ENCODE measurements at regions not wholly inside any gene's neighbourhood (a gene's known extent, or its start where the extent isn't known, plus 50 kb on each side); places are given as distances from the start of the nearest gene placed in this dataset.

- DNase-seq (ENCODE audit: low read depth, low spot score): no peak
Observed at GRCh38 chr15:77540312-77541060, 92.2 kb downstream of the LINGO1 start.

DNA sequence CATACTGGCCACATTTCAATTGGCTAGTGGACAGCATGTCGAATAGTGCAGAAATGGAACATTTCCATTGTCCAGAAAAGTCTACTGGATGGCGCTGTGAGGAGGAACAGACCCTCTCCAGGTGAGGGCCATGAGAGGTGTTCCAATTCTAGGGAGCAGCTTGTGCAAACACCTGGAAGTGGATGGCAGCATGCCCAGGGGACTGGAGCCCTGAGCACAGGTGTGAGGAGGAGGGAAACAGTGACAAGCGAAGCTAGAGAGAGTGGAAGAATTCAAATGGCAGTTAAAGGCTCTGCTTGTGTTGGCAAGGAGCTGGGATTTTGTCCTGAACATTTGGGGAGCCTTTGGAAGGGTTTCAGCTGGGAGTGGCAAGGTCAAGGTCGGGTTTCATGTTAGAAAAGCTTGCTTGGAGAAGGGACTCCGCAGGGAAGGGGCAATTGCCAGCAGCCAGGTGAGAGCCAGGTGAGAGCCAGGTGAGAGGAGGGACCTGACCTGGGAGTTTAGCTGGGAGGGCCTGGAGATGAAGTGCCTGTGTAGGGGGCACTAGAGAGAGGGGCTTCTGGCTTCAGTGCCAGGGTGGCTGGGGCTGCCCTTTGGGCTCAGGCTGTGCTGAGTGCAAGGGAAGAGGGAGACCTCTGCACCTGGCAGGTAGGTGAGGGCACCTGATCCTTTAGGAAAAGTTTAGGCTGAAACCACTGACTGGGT, 93.8 kb downstream of the LINGO1 start:
- DNase-seq (ENCODE audit: low read depth, low spot score): no peak

- DNase-seq (ENCODE audit: low read depth, low spot score): no peak
Observed at GRCh38 chr15:77538027-77538451, 94.7 kb downstream of the LINGO1 start.

- DNase-seq (ENCODE audit: low read depth, low spot score): no peak
Observed at GRCh38 chr15:77537006-77537405, 95.7 kb downstream of the LINGO1 start.

- DNase-seq (ENCODE audit: low read depth, low spot score): no peak
Observed at GRCh38 chr15:77535845-77536244, 96.9 kb downstream of the LINGO1 start.
